ENCODE measurements at regions not wholly inside any gene's neighbourhood (a gene's known extent, or its start where the extent isn't known, plus 50 kb on each side); places are given as distances from the start of the nearest gene placed in this dataset.
"Not testable (repeated sequence)": the region's sequence is repeated elsewhere in the genome, so short reads cannot be mapped to it uniquely, and the experiment has no call there.

DNA sequence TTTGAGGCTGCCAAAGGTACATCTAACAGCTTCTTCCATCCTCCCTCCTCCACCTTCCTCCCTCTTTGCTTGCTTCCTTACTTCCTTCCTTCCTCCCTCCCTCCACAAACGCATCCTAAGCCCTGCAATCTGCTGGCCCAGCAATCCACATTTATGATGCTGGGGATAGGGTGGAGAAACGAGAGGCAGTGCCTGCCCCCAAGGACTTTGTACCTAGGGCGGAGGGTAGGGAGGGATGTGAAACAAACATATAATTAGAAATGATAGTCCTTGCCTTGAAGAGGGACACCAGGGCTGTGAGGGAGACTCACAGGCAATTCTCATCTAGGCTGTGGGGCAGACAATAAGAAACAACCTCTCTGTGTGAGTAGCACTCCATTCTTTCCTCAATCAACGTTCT, 188.3 kb downstream of the ANKRD30B start:
- DNase-seq (ENCODE audit: low read depth in 2 of 2), result no peak

DNA sequence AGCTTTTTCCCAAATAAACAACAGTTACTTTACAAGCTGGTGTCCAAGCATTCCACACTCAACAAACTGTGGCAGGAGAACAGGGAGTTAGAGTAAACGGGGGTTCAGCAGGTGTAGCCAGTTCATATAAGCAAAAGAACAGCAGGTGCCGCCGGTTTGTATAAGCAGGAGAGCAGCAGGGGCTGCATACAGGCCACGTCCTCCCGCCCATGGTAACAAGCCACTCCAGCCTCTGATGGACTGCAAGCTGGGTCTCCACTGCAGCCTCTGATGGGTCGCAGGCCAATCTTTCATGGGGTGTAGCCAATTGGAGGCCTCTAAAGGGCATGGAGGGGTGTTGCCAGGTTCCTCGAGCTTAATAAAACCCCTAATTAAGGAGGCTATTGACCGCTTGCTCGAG, 189.3 kb downstream of the ANKRD30B start:
- no peak for DNase-seq (ENCODE audit: low read depth in 2 of 2)

DNA sequence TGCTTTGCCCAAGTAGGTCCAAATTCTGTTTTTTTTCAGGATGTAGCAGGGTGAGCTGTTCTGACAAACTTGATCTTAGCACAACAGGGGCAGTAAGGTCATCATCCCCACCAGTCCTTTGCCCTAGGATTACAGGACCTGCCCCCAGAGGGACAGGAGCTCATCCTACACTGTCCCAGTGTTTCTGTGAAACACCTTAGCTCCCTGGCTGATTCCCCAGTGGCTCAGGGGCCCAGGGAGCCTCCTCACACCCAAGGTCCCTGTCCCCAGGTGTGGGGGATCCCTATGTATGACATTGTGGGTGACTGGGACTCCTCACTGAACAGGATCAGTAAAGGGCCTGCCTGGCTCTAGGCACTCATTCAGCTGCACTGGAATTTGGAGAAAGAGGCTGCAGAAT, 191.2 kb downstream of the ANKRD30B start:
- no peak for DNase-seq (ENCODE audit: low read depth in 2 of 2)

DNA sequence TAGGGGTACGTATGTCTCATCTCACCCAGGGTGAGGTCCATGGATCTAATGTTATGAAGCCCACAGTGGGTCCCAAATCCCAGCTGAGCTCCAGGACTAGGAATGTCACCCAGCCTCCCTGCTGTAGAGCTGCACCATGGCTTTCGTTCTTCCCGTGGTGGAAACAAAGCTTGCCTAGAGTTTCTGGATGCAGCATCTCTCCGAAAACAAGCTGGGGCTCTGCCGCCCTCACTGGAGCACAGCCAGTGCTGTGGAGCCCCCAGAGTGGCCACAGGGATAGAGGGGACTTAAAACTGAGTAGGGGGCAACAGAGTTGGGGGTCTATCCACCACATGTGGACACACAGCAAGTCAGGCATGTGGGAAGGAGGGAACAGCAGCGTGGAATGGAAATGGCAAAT, 192.1 kb downstream of the ANKRD30B start:
- not testable (repeated sequence) for DNase-seq (ENCODE audit: low read depth in 2 of 2)

DNA sequence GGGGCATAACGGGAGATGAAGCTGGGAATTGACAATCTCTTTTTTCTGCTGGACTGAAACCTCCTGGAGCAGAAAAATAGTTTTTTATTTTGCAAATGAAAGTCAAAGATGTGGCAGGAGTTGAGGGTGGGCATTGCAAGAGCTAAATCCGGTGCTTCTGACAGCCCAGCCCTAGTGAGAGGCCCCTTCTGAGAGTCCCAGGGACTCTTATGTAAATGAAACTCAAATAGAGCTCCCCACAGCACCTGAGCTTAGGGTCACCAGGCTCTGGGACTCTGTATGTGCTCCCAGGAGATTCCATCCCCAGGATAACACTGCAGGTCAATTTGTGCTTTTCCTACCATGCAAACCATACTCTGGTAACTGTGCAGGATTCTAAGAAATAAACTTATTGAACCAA, 192.8 kb downstream of the ANKRD30B start:
- no peak for DNase-seq (ENCODE audit: low read depth in 2 of 2)

DNA sequence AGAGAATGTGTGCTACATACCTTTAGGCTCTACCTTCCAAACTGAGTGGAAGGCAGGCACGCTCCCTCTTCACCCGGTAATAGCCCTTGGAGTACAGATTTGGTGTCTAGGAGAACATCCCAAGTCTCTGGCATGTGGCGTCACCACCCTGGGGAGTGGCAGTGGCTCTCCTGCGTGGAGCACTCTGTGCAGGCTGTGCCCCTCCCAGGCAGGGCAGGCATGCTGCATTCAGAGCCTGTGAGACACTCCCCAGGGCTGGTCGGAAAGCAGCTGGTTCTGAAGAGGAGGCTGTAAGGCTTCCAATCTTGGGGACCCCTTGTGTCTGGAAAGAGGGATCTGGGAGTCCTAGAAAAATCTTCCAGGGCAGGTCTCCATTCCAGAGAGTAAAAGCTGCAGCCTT, 193.3 kb downstream of the ANKRD30B start:
- no peak for DNase-seq (ENCODE audit: low read depth in 2 of 2)

DNA sequence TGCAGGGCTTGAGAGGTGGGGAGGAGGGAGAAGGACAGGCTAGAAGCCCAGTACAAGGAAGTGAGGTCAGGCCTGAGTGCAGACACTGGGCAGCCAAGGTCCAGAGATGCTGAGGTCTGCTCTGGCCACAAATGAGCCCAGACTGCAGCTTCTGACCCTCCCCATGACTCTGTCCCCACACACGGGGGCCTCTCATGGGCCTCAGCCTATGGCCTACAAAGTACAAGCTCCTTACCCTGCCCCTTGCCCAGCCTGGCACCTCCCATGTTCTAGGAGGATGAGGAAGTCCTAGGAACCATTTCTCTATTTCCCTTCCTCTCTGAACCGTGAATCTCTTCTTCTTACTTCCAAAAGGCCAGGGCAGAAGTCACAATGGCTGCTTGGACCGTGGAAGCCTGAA, 193.8 kb downstream of the ANKRD30B start:
- DNase-seq (ENCODE audit: low read depth in 2 of 2), result no peak

DNA sequence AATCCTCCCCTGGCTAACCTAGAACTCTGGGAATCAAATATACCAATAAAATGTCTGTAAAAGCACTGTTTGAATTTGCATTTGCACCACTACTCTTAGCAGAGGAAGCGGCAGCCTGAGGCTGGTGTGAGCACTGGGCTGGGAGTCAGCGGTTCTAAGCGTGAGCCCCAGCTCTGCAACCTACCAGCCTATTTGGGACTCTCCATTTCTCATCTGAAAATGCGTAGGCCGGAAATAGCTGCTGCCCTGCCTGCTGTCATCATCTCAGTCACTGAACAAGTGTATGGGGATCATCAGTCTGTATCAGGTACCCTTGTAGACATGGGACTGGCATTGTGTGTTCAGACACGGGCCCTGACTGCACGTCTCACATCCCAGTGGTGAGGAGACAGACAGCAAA, 194.3 kb downstream of the ANKRD30B start:
- no peak for DNase-seq (ENCODE audit: low read depth in 2 of 2)

DNA sequence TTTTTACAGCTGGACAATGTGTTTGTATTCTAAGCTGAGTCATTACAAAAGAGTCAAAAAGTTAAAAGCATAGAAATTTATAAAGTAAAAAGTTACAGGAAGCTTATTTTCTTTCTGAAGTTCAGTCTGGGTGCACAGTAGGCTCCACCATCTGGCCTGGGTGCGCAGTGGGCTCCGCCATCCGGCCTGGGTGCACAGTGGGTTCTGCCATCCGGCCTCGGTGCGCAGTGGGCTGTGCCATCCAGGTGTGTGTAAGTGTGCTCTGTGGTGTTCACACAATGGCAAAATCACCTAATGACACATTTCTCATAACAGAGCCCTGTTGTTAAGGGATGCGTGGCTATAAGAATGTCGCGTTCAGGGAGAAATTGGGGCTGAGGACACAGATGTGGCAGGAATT, 195.5 kb downstream of the ANKRD30B start:
- no peak for DNase-seq (ENCODE audit: low read depth in 2 of 2)

DNA sequence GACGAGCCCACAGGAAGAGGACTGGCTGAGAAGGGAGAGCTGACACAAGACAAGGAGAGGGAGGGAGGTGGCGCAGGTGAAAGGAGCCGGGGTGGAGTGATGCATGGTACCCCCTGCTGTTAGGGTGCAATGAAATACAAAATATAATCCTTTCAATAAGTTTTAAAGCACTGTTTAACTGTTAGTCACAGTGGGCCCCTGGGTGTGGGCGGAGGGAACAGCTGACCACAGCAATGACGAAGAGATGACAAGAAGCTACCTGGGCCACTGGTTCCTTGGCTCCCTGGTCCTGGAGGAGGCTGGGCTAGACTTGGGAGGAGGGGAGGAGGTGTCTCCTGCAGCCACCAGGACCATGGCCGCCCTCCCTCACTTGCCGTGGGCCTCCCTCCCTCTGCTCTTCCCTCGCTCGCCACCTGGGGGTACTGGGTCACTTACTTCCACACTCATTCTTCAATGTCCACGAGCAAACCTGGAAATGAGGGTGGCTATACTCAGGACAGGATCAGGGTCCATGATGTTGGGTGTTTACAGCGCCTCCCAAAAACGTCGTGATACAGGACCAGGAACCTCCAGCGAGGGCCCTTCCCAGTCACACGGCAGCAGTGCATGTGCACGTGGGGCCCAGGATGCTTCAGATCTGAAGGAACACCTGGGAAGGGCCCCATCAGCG, 196.1 kb downstream of the ANKRD30B start:
- DNase-seq (ENCODE audit: low read depth in 2 of 2), result peak in 1 of 2 donors; percentile 7

DNA sequence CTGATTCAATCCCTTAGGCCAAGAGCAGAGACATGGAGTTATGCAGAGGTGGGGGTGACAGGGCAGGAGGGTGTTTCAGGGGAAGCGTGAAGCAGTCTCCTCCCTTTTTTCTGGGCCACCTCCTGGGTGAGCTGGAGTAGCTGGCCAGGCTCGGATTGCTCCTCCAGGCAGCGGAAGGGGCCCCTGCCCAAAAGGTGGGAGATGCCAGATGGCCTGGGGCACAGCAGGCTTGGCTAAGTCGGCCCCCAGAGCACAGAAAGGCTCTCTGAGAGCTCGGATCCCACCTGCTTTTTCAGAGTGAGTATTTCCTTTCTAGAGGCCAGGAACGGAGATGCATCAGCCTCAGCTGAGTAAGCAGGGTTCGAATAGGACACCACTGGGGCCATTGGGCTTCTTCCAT, 196.9 kb downstream of the ANKRD30B start:
- no peak for DNase-seq (ENCODE audit: low read depth in 2 of 2)

DNA sequence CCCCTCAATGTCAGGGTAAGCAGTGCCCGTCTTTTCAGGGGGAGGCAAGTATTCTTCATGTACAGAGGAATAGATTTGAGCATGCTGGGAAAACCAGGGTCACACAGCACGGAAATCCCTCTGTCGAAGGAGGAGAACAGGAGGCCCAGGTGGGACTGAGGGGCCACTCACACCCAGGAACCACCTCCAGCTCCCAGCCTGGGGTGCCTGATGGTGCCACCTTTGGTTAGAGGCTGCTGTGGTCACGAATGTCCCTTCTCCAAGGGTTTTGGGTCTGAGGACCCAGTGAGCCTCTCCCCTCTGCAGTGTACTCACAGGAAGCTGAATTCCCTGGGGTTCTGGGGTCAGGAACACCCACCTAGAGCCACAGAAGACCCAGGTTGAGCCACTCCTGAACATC, 197.3 kb downstream of the ANKRD30B start:
- DNase-seq (ENCODE audit: low read depth in 2 of 2), result no peak

DNA sequence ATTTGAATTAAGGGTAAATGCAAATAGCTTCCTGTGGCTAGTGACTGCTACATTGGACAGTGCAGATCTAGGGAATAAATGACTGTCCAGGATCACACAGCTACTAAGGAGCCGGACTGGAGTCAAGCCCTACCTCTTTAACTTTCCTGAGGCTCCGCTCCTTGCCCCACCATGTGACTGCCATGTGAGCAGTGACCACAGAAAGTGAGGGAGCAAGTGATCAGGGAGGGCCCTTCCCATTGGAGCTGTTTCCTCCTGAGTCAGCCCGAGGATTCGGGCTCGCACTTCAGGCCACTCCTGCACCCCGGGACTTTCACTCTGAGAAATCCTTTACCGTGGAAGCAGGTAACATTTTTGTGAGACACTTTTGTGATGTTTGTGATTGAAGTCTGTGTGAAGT, 198.0 kb downstream of the ANKRD30B start:
- DNase-seq (ENCODE audit: low read depth in 2 of 2), result no peak

DNA sequence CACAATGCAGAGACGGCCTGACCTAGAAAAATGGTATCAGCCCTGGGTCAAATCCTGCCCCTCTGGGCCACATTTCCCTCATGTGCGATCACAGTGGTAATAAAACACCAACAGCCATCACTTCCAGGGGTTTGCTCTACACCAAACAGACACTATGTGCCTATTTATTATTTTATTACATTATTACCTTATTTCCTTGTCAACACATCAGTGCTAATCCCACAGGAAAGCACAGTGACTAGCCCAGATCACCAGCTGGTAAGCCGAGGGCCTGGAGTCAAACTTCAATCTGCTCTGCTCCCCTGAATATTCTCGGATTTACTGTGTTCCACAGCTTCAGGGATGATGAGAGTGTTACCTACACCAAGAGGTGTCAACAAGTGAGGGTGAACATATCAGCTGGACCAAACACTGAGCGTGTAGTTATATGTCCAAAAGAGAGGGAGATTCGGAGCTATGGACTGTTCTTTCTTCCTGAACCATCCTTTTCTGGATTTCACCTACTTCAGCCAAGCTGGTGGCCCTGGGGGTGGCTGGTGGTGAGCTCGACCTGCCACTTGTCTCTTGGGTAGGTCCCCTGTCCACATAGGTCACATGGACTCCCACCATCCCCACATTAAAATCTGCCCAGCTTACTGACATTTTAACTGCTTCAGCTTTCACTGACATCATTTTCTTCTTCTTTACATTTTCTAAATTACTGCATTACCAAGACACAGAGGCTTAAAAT, 198.9 kb downstream of the ANKRD30B start:
- not testable (repeated sequence) for DNase-seq (ENCODE audit: low read depth in 2 of 2)

DNA sequence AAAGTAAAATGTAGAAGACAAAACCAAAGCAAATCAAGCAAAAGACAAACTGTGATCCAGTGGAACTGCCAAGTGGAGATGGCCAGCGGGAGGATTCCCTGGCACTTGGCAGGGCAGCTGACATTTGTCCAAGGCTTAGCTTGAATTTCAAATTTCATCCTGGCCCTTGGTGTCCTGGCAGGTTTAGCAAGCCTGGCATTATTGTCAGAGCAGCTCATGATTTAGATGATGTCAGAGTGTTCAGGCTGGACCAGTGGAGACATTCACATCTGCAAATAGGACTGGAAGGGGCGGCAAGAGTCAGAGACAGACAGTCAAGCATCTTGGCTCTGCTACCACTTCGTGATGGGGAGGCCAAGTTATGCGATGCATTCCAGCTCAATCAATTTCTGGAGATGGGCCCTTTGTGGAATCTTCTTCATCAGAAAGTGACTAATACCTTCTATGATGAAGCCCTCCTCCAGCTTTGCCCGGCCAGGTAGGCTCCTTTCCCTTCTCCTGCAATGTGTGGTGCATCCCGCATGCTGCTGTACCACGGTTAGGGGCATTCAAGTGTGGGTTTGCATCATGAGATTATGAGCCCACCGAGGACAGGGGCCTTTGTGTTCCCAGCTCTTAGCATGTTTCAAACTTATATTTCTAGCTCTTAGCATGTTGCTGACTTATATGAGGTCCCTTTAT, 199.7 kb downstream of the ANKRD30B start:
- no peak for DNase-seq (ENCODE audit: low read depth in 2 of 2)

DNA sequence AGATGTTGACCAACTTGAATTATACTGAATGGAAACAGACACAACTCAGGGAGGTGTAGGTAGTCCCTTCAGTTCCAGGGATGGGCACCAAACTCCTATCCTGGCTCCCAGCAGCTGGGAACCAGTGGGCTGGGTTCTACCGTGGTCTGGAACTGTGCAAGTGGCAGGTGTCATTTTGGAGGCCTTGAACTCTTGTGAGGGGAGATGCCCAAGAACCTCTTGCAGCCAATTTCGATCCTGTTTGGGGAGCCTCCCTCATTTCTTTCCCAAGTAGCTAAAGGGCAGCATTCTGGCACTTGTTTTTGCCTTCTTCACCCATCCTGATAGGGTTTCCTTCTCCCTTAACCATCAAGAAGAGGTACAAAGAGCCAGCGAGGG, 200.2 kb downstream of the ANKRD30B start:
- no peak for DNase-seq (ENCODE audit: low read depth in 2 of 2)

DNA sequence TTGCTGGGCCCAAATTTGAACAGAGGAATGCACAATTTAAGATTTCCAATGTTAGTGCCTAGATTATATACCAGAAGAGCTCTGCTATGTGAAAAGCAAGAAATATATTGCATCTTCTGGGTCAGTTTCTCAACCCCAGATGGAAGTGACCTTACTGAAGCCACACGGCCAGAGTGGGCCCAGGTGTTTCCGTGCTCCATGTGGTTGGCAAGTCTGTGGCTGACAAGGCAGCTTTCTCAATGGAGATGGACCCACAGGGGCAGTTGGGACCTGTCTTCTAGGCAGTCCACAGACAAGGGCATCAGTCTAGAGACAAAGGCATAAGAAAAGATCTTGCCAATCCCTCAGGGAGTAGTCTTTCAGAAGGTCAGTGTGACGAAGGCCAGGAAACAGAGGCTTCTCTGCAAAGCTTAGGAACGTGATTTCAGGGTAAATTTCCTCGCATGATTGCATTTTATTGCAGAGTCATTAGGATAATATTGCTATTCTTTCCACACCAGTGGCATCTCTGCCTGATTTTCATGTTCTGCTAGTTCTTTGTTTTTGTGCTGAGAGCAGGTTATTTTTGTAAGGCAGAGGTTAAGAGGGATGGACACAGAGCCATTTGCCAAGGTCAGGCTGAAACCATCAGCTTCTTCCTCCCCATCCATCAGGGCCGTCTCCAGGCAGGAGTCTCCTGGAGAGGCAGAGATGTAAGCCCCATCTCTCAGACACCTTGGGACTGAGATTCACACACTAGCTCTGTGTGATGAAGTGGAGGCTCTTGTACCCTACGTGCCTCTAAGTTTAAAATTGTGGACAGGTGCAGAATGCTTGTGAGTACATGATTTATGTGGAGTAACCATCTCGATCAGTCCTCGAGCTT, 202.1 kb downstream of the ANKRD30B start:
- DNase-seq (ENCODE audit: low read depth in 2 of 2), result no peak

DNA sequence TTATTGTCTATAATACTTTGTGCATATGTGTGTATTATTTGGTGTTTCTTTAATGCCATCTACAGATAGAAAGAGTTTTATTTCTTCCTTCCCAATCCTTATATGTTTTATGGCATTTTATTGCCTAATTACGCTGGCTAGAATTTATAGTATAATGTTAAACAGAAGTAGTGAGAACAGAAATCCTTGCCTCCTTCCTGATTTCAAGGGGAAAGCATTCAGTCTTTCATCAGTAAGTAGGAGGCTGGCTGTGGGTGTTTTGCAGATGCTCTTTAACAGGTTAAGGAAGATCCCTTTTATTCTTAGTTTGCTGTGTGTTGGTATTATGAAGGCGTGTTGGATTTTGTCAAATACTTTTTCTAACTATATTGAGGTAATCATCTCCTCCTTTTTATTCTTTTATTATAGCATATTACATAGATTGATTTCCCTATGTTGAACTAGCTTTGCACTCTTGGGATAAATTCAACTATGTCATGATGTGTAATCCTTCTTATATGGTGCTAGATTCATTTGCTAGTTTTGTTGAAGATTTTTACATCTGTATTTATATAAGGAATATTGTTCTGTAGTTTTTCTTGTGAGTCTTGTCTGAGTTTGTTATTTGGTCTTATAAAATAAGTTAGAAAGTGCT, 204.6 kb downstream of the ANKRD30B start:
- not testable (repeated sequence) for DNase-seq (ENCODE audit: low read depth in 2 of 2)

DNA sequence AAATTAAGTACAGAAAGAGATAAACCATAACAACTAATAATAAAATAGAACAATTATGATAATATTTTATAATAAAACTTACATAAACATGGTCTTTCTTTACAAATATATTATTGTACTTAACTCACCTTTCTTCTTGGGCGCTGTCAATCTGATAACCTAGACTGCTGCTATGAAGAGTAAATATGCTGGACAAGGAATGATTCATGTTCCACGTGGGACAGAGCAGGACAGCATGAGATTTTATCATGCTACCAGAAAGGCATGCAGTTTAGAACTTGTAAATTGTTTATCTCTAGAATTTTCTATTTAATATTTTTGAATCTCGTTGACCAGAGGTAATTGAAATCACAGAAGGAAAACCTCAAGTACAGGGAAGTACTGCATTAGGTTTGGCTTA, 210.7 kb downstream of the ANKRD30B start:
- no peak for DNase-seq (ENCODE audit: low read depth in 2 of 2)

DNA sequence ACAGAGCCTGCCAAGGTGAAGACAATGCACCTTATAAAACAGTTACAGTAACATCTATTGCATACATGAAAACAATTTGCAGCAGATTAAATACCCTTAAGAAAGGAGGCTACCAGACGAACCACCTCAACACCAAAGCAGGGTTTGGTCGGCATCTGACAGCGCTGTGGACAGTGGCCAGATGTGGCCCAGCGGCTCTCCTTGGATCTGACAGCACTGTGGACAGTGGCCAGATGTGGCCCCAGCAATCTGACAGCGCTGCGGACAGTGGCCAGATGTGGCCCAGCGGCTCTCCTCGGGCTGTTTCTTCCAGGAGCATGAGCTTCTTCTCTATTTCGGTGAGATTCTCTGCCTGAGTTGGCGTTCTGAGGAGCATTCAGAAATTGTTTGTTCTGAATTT, 211.6 kb downstream of the ANKRD30B start:
- no peak for DNase-seq (ENCODE audit: low read depth in 2 of 2)

DNA sequence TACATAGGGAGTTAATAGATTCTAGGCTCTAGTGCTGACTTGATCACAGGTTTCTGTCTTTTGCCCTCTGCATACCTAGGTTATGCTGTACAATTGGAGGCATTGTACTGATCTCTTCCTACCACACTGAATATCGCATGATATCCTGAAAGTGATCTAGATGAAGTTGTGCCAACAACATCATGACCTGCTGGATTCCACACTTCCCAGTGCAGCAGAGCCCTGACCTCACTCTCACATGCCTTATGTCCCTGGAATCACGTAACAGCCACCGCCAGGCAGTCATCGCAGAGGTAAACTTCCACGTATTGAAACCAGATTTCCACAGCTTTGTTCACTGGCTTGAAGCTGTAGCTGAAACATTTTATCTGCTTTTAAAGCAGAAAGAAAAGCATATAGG, 214.0 kb downstream of the ANKRD30B start:
- peak in 1 of 2 donors; percentile 97 for DNase-seq (ENCODE audit: low read depth in 2 of 2)

All from dermis microvascular lymphatic vessel endothelial cell (primary cell).